HEK293 (cell line): ENCODE measurements at regions not wholly inside any gene's neighbourhood (a gene's known extent, or its start where the extent isn't known, plus 50 kb on each side); places are given as distances from the start of the nearest gene placed in this dataset.

Source experiments
- CTCF ChIA-PET: fragments of 350-600 bp; formaldehyde crosslinking; extraction: SDS; loops from one replicate; lab custom pipeline; 2021; ENCODE audit warnings: antibody characterized with exemption; lab: Yijun Ruan, JAX
- POLR2A ChIA-PET: fragments of 300-600 bp; formaldehyde crosslinking; extraction: SDS; loops from one replicate; lab custom pipeline; 2020; ENCODE audit warnings: antibody characterized with exemption, inconsistent platforms; lab: Yijun Ruan, JAX
- H3K27ac ChIP-seq: fragments of 200-500 bp; sonication (Bioruptor generic); 2 replicates; pipeline ENCODE4 v1.5.1; 2014; ENCODE audit warnings: low read depth, low read length, control low read depth, inconsistent platforms; ENCODE audit errors: extremely low read depth
- H3K36me3 ChIP-seq, 2 experiments: fragments of 200-500 bp in 1 of 2; sonication (Bioruptor generic) in 1 of 2; 1 replicate in 1 of 2; 2 replicates in 1 of 2; pipeline ENCODE4 v1.5.1; 2014 to 2017; ENCODE audit warnings: inconsistent platforms in 2 of 2, low read length in 2 of 2; ENCODE audit not compliant: control insufficient read depth in 2 of 2, insufficient read depth in 1 of 2
- H3K4me1 ChIP-seq: fragments of 200-500 bp; sonication (Bioruptor generic); 2 replicates; pipeline ENCODE4 v1.5.1; 2014; ENCODE audit warnings: mild to moderate bottlenecking, low read length, inconsistent platforms; ENCODE audit not compliant: control insufficient read depth, insufficient read depth
- H3K4me3 ChIP-seq: 2 replicates; pipeline ENCODE4 v1.5.1; 2011; ENCODE audit warnings: low read depth, mild to moderate bottlenecking, control low read depth, low read length, moderate library complexity
- H3K9me3 ChIP-seq: fragments of 200-500 bp; sonication (Bioruptor generic); 2 replicates; pipeline ENCODE4 v1.5.1; 2014; ENCODE audit warnings: low read depth, low read length, inconsistent platforms; ENCODE audit not compliant: control insufficient read depth, insufficient read depth
- SCRT1 ChIP-seq: fragments of 450-650 bp; formaldehyde crosslinking; IDR thresholded peaks from 2 replicates; pipeline ENCODE4 v1.5.1; 2016; ENCODE audit warnings: missing biosample characterization, missing genetic modification characterization, borderline replicate concordance
- SCRT2 ChIP-seq: fragments of 450-650 bp; formaldehyde crosslinking; IDR thresholded peaks from 2 replicates; pipeline ENCODE4 v1.5.1; 2016; ENCODE audit warnings: missing biosample characterization, missing genetic modification characterization
- SETDB1 ChIP-seq: IDR thresholded peaks from one replicate; pipeline ENCODE4 v1.6.1; 2017; ENCODE audit warnings: mild to moderate bottlenecking, low read length, moderate library complexity, mixed read lengths; ENCODE audit not compliant: insufficient read length
- ZFP3 ChIP-seq: fragments of 450-650 bp; formaldehyde crosslinking; IDR thresholded peaks from 2 replicates; pipeline ENCODE4 v1.5.1; 2016; ENCODE audit warnings: low read depth, missing biosample characterization, missing genetic modification characterization
- ZNF221 ChIP-seq: fragments of 450-650 bp; formaldehyde crosslinking; IDR thresholded peaks from 2 replicates; pipeline ENCODE4 v1.5.1; 2017; ENCODE audit warnings: missing biosample characterization, missing genetic modification characterization, borderline replicate concordance
- ZNF266 ChIP-seq: fragments of 450-650 bp; formaldehyde crosslinking; IDR thresholded peaks from 2 replicates; pipeline ENCODE4 v1.5.1; 2016; ENCODE audit warnings: missing biosample characterization, missing genetic modification characterization, low read depth
- ZNF416 ChIP-seq: fragments of 450-650 bp; formaldehyde crosslinking; IDR thresholded peaks from 2 replicates; pipeline ENCODE4 v1.5.1; 2016; ENCODE audit warnings: missing biosample characterization, missing genetic modification characterization
- ZNF514 ChIP-seq: fragments of 450-650 bp; formaldehyde crosslinking; IDR thresholded peaks from 2 replicates; pipeline ENCODE4 v1.5.1; 2016; ENCODE audit warnings: missing biosample characterization, missing genetic modification characterization
- ZNF660 ChIP-seq: fragments of 450-650 bp; IDR thresholded peaks from 2 replicates; pipeline ENCODE4 v1.5.1; 2018; ENCODE audit warnings: missing biosample characterization, mild to moderate bottlenecking, missing genetic modification characterization
- ZNF747 ChIP-seq: fragments of 450-650 bp; formaldehyde crosslinking; IDR thresholded peaks from 2 replicates; pipeline ENCODE4 v1.5.1; 2016; ENCODE audit warnings: missing biosample characterization, missing genetic modification characterization
- ZNF785 ChIP-seq: fragments of 450-650 bp; formaldehyde crosslinking; IDR thresholded peaks from 2 replicates; pipeline ENCODE4 v1.5.1; 2016; ENCODE audit warnings: missing biosample characterization, missing genetic modification characterization
- TF ChIP-seq, protein P1 (sequence below): fragments of 450-650 bp; formaldehyde crosslinking; IDR thresholded peaks from 2 replicates; pipeline ENCODE4 v1.5.1; 2016; ENCODE audit warnings: missing biosample characterization, missing genetic modification characterization
- TF ChIP-seq, protein P2 (sequence below): sonication (generic); formaldehyde crosslinking; IDR thresholded peaks from 2 replicates; pipeline ENCODE4 v1.8.1; 2022; ENCODE audit warnings: mild to moderate bottlenecking, moderate library complexity, missing genetic modification reagents

DNA sequence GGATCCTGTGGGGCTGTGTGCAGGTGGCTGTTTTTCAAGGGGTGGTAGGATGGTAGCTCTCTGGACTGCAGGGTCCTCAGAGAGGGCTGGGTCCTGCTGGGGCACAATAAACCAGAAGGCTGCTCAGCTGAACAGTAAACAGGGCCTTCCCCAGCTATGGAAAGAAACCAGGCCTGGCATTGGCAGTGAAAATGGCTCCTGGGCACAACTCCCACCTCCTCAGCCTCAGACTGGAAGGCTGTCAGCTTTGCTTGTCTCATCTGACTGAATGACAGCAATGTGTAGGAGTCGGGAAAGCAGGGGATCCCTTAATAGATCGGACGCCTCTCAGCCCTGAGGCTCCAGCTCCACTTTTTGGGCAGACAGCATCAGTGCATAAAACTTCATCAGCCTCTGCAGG, 59.8 kb upstream of the NLRP1 start (continued):
- TF ChIP-seq, protein P1, sequence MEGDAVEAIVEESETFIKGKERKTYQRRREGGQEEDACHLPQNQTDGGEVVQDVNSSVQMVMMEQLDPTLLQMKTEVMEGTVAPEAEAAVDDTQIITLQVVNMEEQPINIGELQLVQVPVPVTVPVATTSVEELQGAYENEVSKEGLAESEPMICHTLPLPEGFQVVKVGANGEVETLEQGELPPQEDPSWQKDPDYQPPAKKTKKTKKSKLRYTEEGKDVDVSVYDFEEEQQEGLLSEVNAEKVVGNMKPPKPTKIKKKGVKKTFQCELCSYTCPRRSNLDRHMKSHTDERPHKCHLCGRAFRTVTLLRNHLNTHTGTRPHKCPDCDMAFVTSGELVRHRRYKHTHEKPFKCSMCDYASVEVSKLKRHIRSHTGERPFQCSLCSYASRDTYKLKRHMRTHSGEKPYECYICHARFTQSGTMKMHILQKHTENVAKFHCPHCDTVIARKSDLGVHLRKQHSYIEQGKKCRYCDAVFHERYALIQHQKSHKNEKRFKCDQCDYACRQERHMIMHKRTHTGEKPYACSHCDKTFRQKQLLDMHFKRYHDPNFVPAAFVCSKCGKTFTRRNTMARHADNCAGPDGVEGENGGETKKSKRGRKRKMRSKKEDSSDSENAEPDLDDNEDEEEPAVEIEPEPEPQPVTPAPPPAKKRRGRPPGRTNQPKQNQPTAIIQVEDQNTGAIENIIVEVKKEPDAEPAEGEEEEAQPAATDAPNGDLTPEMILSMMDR (tag by site-specific recombination): no peak
- TF ChIP-seq ZNF266 (tag by site-specific recombination) (no peak), ZFP3 (tag by site-specific recombination) (no peak), ZNF747 (no peak), ZNF785 (tag by site-specific recombination) (no peak), ZNF416 (tag by site-specific recombination) (no peak), SCRT1 (tag by site-specific recombination) (no peak)
- TF ChIP-seq, all 188 proteins: peak for 0

DNA sequence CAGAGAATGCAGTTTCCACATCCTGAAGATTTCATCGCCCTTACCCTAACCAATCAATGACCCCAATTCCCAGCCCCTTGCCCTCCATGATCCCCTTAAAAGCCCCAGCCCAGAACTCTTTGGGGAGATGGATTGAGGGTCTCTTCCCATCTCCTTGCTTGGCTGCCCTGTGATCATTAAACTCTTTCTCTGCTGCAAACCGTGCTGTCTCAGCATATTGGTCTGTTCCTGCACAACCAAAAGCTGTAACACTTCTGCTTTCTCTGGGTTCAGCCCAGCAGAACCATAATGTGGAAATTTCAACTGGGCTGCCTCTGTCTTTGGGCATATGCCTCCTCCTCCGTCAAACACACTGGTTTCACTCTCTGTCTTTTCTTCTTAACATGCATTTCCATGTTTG, 67.0 kb upstream of the NLRP1 start:
- ChIA-PET CTCF (interaction anchor here (0.7 to 1.0 kb wide), 2 partner anchors 56 to 59 kb away, joined by 3 read pairs; no protein-coding TSS in a partner anchor), POLR2A (no interaction called here)
- Histone ChIP-seq H3K27ac (no peak overlapping the region), H3K9me3 (no peaks in the 10 kb centered on the region), H3K4me3 (no peak overlapping the region), H3K4me1 (no peaks in the 10 kb centered on the region), H3K36me3 (no peaks in the 10 kb centered on the region)
- TF ChIP-seq ZNF660 (tag by site-specific recombination) (no peak), SETDB1 (peak; percentile 83)
- TF ChIP-seq, protein P2, sequence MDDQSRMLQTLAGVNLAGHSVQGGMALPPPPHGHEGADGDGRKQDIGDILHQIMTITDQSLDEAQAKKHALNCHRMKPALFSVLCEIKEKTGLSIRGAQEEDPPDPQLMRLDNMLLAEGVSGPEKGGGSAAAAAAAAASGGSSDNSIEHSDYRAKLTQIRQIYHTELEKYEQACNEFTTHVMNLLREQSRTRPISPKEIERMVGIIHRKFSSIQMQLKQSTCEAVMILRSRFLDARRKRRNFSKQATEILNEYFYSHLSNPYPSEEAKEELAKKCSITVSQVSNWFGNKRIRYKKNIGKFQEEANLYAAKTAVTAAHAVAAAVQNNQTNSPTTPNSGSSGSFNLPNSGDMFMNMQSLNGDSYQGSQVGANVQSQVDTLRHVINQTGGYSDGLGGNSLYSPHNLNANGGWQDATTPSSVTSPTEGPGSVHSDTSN (CRISPR knock-in tag): no peak

DNA sequence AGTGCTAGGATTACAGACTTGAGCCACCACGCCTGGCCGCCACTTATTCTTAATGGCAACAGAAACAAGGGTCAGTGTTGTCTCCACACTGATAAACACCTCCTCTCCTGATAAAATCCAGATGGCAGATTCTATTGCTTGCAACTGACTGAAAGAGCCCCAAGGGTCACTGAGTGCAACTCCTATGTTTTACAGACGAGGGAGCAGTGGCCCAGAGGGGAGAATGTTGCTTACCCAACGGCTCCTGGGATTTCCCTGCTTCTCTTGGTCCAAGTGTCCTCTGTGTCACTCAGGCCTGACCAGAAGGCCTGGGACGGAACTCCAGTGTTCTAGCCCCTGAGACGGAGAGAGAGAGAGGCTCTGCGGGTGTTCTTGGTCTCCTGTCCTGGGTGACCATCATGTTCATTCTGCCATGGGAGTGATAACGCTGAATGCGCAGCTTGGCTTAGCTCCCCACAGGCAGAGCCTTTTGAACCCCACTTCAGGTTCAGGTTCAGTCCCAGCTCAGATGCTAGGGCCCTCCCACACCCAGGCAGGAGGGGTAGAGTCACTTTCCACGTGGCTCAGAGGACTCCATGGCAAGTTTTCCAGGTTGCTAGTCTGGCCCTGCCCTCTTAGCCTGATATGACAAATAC, 77.3 kb upstream of the NLRP1 start:
- ChIA-PET CTCF (interaction anchor here (1.0 kb wide), 1 partner anchor 23 kb away, joined by 4 read pairs; no protein-coding TSS in a partner anchor), POLR2A (no interaction called here)
- H3K27ac ChIP-seq: no peak overlapping the region
- no peaks in the 10 kb centered on the region for H3K4me1 ChIP-seq
- H3K9me3 ChIP-seq: no peaks in the 10 kb centered on the region
- TF ChIP-seq ZNF221 (tag by site-specific recombination): no peak
- H3K4me3 ChIP-seq: no peak overlapping the region
- no peaks in the 10 kb centered on the region for H3K36me3 ChIP-seq

DNA sequence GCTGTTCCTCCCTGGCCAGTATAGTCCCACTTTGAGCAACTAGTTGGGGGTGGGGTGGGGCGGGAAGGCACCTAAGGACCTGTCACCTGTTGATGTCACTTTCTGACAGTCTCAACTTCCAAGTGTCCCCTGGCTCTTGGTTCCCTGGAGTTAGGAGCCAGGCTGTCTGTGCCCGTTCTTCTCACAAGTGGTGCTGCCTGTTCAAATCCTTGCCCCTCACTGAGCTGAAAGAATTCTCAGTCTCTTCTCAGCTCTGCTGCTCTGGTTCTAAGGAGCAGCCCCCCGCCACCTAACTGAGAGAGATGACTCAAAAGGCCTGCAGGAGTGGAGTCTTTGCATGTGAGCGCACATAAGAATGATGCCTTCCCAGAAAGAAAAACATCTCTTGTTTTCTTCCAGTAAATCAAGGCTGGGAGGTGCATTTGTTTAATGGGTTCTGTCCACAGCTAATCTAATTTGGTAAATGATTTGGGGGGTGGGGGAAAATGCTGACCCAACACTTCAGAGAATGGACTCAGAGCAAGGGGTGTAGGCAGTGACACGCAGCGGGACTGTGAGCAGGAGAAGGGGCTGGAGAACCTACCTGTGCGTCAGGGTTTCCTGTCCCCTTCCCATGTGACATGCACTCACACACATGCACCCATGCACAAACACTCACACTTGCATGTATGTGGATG, 78.2 kb upstream of the NLRP1 start:
- ChIA-PET POLR2A (no interaction called here), CTCF (interaction anchor here (1.0 kb wide), 1 partner anchor 24 kb away, joined by 4 read pairs; no protein-coding TSS in a partner anchor)
- TF ChIP-seq ZNF514 (tag by site-specific recombination) (no peak), SCRT2 (0 out of 2 replicates have a peak, but pooled peaks have one; percentile 22)
- Histone ChIP-seq H3K4me3 (no peak overlapping the region), H3K9me3 (no peaks in the 10 kb centered on the region), H3K27ac (no peak overlapping the region), H3K36me3 (no peaks in the 10 kb centered on the region), H3K4me1 (no peaks in the 10 kb centered on the region)
